ENCODE measurements at regions not wholly inside any gene's neighbourhood (a gene's known extent, or its start where the extent isn't known, plus 50 kb on each side); places are given as distances from the start of the nearest gene placed in this dataset.
A peak's percentile ranks its signal among the peaks of the same experiment; 100 is the strongest.

GRCh38 chr9:87113874-87114273 lies 166.6 kb upstream of the GAS1 start (continued):
- TF ChIP-seq, protein P1, sequence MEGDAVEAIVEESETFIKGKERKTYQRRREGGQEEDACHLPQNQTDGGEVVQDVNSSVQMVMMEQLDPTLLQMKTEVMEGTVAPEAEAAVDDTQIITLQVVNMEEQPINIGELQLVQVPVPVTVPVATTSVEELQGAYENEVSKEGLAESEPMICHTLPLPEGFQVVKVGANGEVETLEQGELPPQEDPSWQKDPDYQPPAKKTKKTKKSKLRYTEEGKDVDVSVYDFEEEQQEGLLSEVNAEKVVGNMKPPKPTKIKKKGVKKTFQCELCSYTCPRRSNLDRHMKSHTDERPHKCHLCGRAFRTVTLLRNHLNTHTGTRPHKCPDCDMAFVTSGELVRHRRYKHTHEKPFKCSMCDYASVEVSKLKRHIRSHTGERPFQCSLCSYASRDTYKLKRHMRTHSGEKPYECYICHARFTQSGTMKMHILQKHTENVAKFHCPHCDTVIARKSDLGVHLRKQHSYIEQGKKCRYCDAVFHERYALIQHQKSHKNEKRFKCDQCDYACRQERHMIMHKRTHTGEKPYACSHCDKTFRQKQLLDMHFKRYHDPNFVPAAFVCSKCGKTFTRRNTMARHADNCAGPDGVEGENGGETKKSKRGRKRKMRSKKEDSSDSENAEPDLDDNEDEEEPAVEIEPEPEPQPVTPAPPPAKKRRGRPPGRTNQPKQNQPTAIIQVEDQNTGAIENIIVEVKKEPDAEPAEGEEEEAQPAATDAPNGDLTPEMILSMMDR (conservative IDR thresholded peaks at IDR 0.05; ENCODE audit: low read depth in 2 of 2), result peak; percentile 29 to 34; a peak in 3 of 4 replicates

DNA sequence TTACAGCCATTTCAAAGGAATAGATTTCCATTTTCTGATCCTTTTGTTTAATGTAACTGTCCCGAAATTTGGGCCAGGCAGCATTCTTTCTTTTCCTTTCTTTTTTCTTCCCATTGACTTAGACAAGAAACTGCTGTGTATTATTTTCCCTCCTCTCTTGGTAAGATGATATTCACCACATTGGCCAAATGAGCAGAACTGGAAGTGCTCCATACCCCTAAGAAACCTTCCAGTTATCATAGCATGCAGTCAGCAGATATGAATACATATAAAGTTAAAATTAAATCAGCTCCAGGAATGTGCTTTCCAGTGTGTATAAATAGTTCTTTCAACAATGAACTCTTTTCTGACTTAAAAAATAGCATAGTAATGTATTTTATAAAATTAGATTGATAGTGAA lies 168.5 kb upstream of the GAS1 start:
- no peaks in the 10 kb centered on the region for H3K36me3 ChIP-seq (ENCODE audit: insufficient read depth)
- no peak overlapping the region for H3K4me3 ChIP-seq
- TF ChIP-seq, protein P2, sequence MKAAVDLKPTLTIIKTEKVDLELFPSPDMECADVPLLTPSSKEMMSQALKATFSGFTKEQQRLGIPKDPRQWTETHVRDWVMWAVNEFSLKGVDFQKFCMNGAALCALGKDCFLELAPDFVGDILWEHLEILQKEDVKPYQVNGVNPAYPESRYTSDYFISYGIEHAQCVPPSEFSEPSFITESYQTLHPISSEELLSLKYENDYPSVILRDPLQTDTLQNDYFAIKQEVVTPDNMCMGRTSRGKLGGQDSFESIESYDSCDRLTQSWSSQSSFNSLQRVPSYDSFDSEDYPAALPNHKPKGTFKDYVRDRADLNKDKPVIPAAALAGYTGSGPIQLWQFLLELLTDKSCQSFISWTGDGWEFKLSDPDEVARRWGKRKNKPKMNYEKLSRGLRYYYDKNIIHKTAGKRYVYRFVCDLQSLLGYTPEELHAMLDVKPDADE (IDR thresholded peaks at IDR 0.05), result no peak
- H3F3A ChIP-seq (replicated peaks; ENCODE audit: low read depth), result no peaks in the 10 kb centered on the region
- H3K27ac Mint-ChIP-seq, result no peak overlapping the region
- ATAC-seq, result no peak
- H2AFZ ChIP-seq, result no peak overlapping the region; the same call in 1 of the 2 replicates
- no peaks in the 10 kb centered on the region for H4K20me1 ChIP-seq (replicated peaks; ENCODE audit: insufficient read depth)
- no peaks in the 10 kb centered on the region for H3K4me1 ChIP-seq (ENCODE audit: insufficient read depth)
- peaks cover 6% of the 10 kb centered on the region; the same call in 2 of the 3 replicates for H3K9me3 Mint-ChIP-seq
- no peaks in the 10 kb centered on the region for H3K27me3 ChIP-seq (ENCODE audit: insufficient read depth)
- H3K4me3 Mint-ChIP-seq, result no peak overlapping the region
- DNase-seq (ENCODE audit: low spot score), result no peak
- no peaks in the 10 kb centered on the region for H3K9me2 ChIP-seq (ENCODE audit: insufficient read depth)
- H3K36me3 Mint-ChIP-seq (ENCODE audit: low read depth), result no peaks in the 10 kb centered on the region
- no peaks in the 10 kb centered on the region for H3K4me1 Mint-ChIP-seq
- H3K27ac ChIP-seq (ENCODE audit: low read depth), result no peak overlapping the region
- H3K79me2 ChIP-seq (replicated peaks; ENCODE audit: insufficient read depth), result no peaks in the 10 kb centered on the region
- H3K27me3 Mint-ChIP-seq (ENCODE audit: insufficient read depth, low read depth, poor library complexity), result no peaks in the 10 kb centered on the region
- no peak overlapping the region for H3K4me2 ChIP-seq

DNA sequence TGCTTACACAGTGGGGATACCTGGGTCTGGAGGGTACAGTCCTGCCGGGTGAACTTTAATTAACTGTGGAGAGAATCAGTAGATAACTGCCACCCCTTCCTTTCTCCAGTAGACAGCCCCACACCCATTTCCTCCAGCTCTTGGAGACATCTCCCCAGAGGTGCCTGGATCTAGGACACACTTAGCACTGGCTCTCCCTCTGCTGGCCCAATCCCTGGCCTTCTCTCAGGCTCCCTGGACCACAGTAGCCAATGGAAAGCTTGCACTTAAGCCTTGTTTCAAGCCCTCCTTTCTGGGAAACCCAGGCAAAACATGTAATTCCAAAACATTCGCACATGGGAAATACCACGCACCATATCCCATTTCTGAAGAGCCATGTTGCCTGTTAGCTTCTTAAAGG lies 169.2 kb upstream of the GAS1 start:
- H3K36me3 ChIP-seq (ENCODE audit: insufficient read depth), result no peaks in the 10 kb centered on the region
- no peak for TF ChIP-seq POLR2AphosphoS5 (IDR thresholded peaks at IDR 0.05; ENCODE audit: low read depth)
- no peak for TF ChIP-seq ZNF331 (CRISPR knock-in tag; IDR thresholded peaks at IDR 0.05; ENCODE audit: low read depth)
- TF ChIP-seq REST (IDR thresholded peaks at IDR 0.05; ENCODE audit: unreplicated experiment), result no peak
- TF ChIP-seq, protein P1 (conservative IDR thresholded peaks at IDR 0.05; ENCODE audit: low read depth in 2 of 2), result no peak
- no peak for TF ChIP-seq ZNF114 (CRISPR knock-in tag; IDR thresholded peaks at IDR 0.05)
- H3K4me2 ChIP-seq, result no peak overlapping the region
- no peaks in the 10 kb centered on the region for H3K9me2 ChIP-seq (ENCODE audit: insufficient read depth)
- peaks cover 2% of the 10 kb centered on the region; the same call in 2 of the 3 replicates for H3K9me3 Mint-ChIP-seq
- no peak for DNase-seq (ENCODE audit: low spot score)
- H3K27me3 ChIP-seq (ENCODE audit: insufficient read depth), result no peaks in the 10 kb centered on the region
- H3F3A ChIP-seq (replicated peaks; ENCODE audit: low read depth), result no peaks in the 10 kb centered on the region
- H3K4me3 ChIP-seq, result no peak overlapping the region
- H3K36me3 Mint-ChIP-seq (ENCODE audit: low read depth), result no peaks in the 10 kb centered on the region
- H2AFZ ChIP-seq, result peak overlapping the region; percentile 47
- H3K27ac Mint-ChIP-seq, result no peak overlapping the region
- H4K20me1 ChIP-seq (replicated peaks; ENCODE audit: insufficient read depth), result no peaks in the 10 kb centered on the region
- no peaks in the 10 kb centered on the region for H3K4me1 ChIP-seq (ENCODE audit: insufficient read depth)
- no peaks in the 10 kb centered on the region for H3K79me2 ChIP-seq (replicated peaks; ENCODE audit: insufficient read depth)
- H3K4me3 Mint-ChIP-seq, result no peak overlapping the region
- H3K4me1 Mint-ChIP-seq, result no peaks in the 10 kb centered on the region
- ATAC-seq, result peak; percentile 54
- no peak overlapping the region for H3K27ac ChIP-seq (ENCODE audit: low read depth)
- H3K27me3 Mint-ChIP-seq (ENCODE audit: insufficient read depth, low read depth, poor library complexity), result no peaks in the 10 kb centered on the region
